SU-DHL-6 (cell line): ENCODE measurements at regions not wholly inside any gene's neighbourhood (a gene's known extent, or its start where the extent isn't known, plus 50 kb on each side); places are given as distances from the start of the nearest gene placed in this dataset.

Source experiments
- EZH2phosphoT487 ChIP-seq: fragments of 200-600 bp; sonication (generic), shearing (Covaris generic); conservative IDR thresholded peaks from 2 replicates; pipeline ENCODE4 v1.6.1; 2018; ENCODE audit warnings: mild to moderate bottlenecking, antibody characterized with exemption, low read length, moderate library complexity, mixed read lengths
- TF ChIP-seq, protein P1 (sequence below): fragments of 200-600 bp; sonication (generic); IDR thresholded peaks from one replicate; pipeline ENCODE4 v1.5.1; 2017; ENCODE audit warnings: antibody characterized with exemption, mild to moderate bottlenecking, low read length, moderate library complexity; ENCODE audit not compliant: insufficient read depth, poor library complexity, severe bottlenecking

DNA sequence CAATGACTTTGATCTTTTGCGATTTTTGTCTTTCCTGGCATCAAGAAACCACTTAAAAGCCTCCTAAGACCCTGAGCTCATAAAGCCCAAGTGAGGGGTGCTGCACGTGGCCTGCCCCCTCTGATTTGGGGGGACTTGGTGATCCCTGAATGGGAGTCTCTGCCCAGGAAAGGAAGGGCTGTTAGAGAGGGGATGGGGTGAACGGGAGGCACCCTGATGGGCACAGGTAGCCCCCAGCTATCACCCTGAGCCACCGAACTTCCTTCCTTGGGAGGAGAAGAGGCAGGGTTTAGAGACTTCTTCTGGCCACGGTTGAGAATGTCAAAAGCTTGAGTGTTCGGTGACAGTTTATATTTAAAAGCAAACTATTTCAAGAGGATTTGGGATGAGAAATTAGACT, 305.5 kb downstream of the ZNF536 start:
- TF ChIP-seq, protein P1, sequence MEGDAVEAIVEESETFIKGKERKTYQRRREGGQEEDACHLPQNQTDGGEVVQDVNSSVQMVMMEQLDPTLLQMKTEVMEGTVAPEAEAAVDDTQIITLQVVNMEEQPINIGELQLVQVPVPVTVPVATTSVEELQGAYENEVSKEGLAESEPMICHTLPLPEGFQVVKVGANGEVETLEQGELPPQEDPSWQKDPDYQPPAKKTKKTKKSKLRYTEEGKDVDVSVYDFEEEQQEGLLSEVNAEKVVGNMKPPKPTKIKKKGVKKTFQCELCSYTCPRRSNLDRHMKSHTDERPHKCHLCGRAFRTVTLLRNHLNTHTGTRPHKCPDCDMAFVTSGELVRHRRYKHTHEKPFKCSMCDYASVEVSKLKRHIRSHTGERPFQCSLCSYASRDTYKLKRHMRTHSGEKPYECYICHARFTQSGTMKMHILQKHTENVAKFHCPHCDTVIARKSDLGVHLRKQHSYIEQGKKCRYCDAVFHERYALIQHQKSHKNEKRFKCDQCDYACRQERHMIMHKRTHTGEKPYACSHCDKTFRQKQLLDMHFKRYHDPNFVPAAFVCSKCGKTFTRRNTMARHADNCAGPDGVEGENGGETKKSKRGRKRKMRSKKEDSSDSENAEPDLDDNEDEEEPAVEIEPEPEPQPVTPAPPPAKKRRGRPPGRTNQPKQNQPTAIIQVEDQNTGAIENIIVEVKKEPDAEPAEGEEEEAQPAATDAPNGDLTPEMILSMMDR, result no peak
- no peak for TF ChIP-seq EZH2phosphoT487
